ENCODE measurements at regions not wholly inside any gene's neighbourhood (a gene's known extent, or its start where the extent isn't known, plus 50 kb on each side); places are given as distances from the start of the nearest gene placed in this dataset.

DNA sequence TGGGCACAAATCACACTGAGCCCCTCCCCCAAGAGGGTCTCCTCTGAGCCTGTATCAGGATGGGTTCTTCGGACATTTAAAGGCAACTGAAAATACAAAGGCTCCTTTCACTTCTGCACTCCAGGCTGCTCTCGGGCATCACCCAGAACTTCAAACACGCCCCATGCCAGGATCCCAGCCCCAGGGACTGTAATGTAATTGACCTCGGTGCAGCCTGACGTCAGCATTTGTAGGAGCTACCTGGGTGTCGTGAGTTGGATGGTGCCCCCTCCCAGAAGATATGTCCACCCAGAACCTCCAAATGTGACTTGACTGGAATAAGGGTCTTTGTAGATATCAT is 95.2 kb downstream of the PSMG1 start:
- WGBS (ENCODE audit: low lambda C conversion rate, missing lambda C conversion rate), result 96% methylated on average over 6 of the region's 6 CpGs

DNA sequence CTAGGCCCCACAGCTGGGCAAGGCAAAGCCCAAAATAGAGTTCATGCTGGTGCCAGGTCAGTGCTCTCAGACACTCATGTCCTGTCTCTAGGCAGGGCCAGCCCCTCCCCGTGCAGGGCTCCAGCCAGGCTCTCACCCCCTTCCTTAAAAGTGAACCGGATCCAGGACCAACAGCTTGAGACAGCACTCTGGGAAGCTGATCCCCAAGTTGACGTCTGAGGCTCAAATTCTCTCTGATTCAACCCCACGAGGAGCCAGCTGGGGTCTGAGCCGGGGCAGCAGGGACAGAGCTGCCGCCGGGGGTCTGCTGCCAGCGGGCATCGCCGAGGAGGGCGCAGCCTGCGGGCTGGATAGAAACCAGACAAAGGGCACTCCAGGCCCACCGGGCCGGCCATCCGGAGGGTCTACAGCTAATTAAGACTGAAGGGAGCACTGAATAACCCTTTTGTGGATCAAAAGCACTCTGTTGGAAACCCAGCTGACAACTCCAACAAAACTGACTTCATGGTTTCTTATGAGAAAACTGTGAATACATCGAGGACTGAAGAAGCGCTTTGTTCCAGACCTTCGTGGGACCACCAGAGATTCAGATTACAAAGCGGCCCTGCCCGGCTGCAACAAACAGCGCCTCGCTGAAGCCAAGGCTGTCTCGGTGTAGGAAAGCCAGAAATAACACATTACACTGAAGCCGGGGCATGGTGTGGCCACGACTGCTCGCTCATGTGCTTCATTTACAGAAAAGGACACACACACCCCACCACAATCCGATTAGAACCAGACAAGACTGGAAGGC is 95.8 kb downstream of the PSMG1 start:
- Histone ChIP-seq H3K36me3 (replicated peaks; ENCODE audit: insufficient read depth, low read depth) (no peaks in the 10 kb centered on the region), H3K4me3 (no peak overlapping the region), H3K79me2 (no peaks in the 10 kb centered on the region), H3K9me3 (ENCODE audit: low read depth) (no peaks in the 10 kb centered on the region), H3K9me2 (replicated peaks; ENCODE audit: insufficient read depth) (no peaks in the 10 kb centered on the region), H3K27me3 (no peaks in the 10 kb centered on the region), H3K4me2 (no peak overlapping the region), H3K27ac (no peak overlapping the region), H3K4me1 (ENCODE audit: insufficient read depth) (peaks cover 9% of the 10 kb centered on the region), H4K20me1 (ENCODE audit: insufficient read depth, poor library complexity, severe bottlenecking) (no peaks in the 10 kb centered on the region), H2AFZ (no peak overlapping the region)
- TF ChIP-seq, protein P1, sequence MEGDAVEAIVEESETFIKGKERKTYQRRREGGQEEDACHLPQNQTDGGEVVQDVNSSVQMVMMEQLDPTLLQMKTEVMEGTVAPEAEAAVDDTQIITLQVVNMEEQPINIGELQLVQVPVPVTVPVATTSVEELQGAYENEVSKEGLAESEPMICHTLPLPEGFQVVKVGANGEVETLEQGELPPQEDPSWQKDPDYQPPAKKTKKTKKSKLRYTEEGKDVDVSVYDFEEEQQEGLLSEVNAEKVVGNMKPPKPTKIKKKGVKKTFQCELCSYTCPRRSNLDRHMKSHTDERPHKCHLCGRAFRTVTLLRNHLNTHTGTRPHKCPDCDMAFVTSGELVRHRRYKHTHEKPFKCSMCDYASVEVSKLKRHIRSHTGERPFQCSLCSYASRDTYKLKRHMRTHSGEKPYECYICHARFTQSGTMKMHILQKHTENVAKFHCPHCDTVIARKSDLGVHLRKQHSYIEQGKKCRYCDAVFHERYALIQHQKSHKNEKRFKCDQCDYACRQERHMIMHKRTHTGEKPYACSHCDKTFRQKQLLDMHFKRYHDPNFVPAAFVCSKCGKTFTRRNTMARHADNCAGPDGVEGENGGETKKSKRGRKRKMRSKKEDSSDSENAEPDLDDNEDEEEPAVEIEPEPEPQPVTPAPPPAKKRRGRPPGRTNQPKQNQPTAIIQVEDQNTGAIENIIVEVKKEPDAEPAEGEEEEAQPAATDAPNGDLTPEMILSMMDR (IDR thresholded peaks at IDR 0.05; ENCODE audit: poor library complexity), result no peak
- no peak for TF ChIP-seq EZH2phosphoT487 (IDR thresholded peaks at IDR 0.05; ENCODE audit: low read depth, severe bottlenecking, unreplicated experiment)
- no peak for TF ChIP-seq EZH2 (IDR thresholded peaks at IDR 0.05; ENCODE audit: borderline replicate concordance)
- 90% methylated on average over 27 of the region's 27 CpGs for WGBS (ENCODE audit: low lambda C conversion rate, missing lambda C conversion rate)
- DNase-seq (ENCODE audit: low spot score), result no peak

More for the DNA sequence above, 95.2 kb downstream of the PSMG1 start:
- Histone ChIP-seq H3K4me1 (ENCODE audit: insufficient read depth) (peaks cover 5% of the 10 kb centered on the region), H3K4me3 (no peak overlapping the region), H2AFZ (no peak overlapping the region), H3K9me2 (replicated peaks; ENCODE audit: insufficient read depth) (no peaks in the 10 kb centered on the region), H4K20me1 (ENCODE audit: insufficient read depth, poor library complexity, severe bottlenecking) (no peaks in the 10 kb centered on the region), H3K9me3 (ENCODE audit: low read depth) (no peaks in the 10 kb centered on the region), H3K4me2 (no peak overlapping the region), H3K27ac (no peak overlapping the region), H3K27me3 (no peaks in the 10 kb centered on the region), H3K79me2 (no peaks in the 10 kb centered on the region), H3K36me3 (replicated peaks; ENCODE audit: insufficient read depth, low read depth) (no peaks in the 10 kb centered on the region)
- TF ChIP-seq EZH2phosphoT487 (IDR thresholded peaks at IDR 0.05; ENCODE audit: low read depth, severe bottlenecking, unreplicated experiment), result no peak
- TF ChIP-seq, protein P1 (IDR thresholded peaks at IDR 0.05; ENCODE audit: poor library complexity), result no peak
- no peak for TF ChIP-seq EZH2 (IDR thresholded peaks at IDR 0.05; ENCODE audit: borderline replicate concordance)
- DNase-seq (ENCODE audit: low spot score), result no peak

DNA sequence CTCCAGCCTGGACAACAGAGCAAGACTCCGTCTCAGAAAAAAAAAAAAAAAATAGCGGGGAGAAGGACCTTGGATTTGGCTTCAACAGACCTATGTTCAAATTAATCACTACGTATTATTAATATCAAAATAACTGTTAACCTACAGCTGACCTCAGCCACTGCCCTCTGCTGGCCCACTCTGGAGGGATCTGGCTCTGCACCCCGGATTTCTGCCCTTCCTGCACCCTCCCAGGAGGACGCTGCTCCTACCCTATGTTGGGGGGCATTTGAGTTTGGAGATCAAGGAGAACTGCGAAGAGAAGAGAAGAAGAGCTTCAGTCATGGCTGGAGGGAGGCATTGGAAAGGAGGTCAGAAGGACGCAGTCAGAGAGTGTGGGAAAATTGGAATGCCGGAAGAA is 96.7 kb downstream of the PSMG1 start:
- Histone ChIP-seq H3K4me1 (ENCODE audit: insufficient read depth) (peaks cover 13% of the 10 kb centered on the region), H3K79me2 (no peaks in the 10 kb centered on the region)
- 97% methylated on average over 8 of the region's 8 CpGs for WGBS (ENCODE audit: low lambda C conversion rate, missing lambda C conversion rate)

More for the DNA sequence above, 96.7 kb downstream of the PSMG1 start:
- Histone ChIP-seq H3K4me2 (no peak overlapping the region), H4K20me1 (ENCODE audit: insufficient read depth, poor library complexity, severe bottlenecking) (no peaks in the 10 kb centered on the region), H3K27ac (no peak overlapping the region), H2AFZ (no peak overlapping the region), H3K9me2 (replicated peaks; ENCODE audit: insufficient read depth) (no peaks in the 10 kb centered on the region), H3K36me3 (replicated peaks; ENCODE audit: insufficient read depth, low read depth) (no peaks in the 10 kb centered on the region), H3K27me3 (no peaks in the 10 kb centered on the region), H3K9me3 (ENCODE audit: low read depth) (no peaks in the 10 kb centered on the region), H3K4me3 (no peak overlapping the region)
- no peak for DNase-seq (ENCODE audit: low spot score)
- TF ChIP-seq EZH2 (IDR thresholded peaks at IDR 0.05; ENCODE audit: borderline replicate concordance), result no peak
- no peak for TF ChIP-seq EZH2phosphoT487 (IDR thresholded peaks at IDR 0.05; ENCODE audit: low read depth, severe bottlenecking, unreplicated experiment)
- TF ChIP-seq, protein P1 (IDR thresholded peaks at IDR 0.05; ENCODE audit: poor library complexity), result peak; percentile 8
